Transverse colon (tissue), 4 donors: ENCODE measurements at regions not wholly inside any gene's neighbourhood (a gene's known extent, or its start where the extent isn't known, plus 50 kb on each side); places are given as distances from the start of the nearest gene placed in this dataset.

ENCODE experiments used
- DNase-seq: peaks from one replicate; pipeline ENCODE4 v3.0.0-alpha.2; 2019
- H3K27ac ChIP-seq, 4 donors: fragments of 200-600 bp; sonication (generic); 2 replicates each; pipeline ENCODE4 v1.5.1; 2016 to 2018; ENCODE audit warnings: inconsistent platforms in 4 of 4
- H3K27me3 ChIP-seq: fragments of 200-600 bp; sonication (generic); 2 replicates; pipeline ENCODE4 v1.5.1; 2017; ENCODE audit warnings: inconsistent platforms
- H3K36me3 ChIP-seq, 4 donors: fragments of 200-600 bp; sonication (generic); 2 replicates each; pipeline ENCODE4 v1.5.1; 2017 to 2019; ENCODE audit warnings: inconsistent platforms in 4 of 4
- H3K4me1 ChIP-seq, 4 donors: fragments of 200-600 bp; sonication (generic); 2 replicates each; pipeline ENCODE4 v1.5.1; 2017 to 2020; ENCODE audit warnings: inconsistent platforms in 4 of 4
- H3K4me3 ChIP-seq, 4 donors: fragments of 200-600 bp; sonication (generic); 1 replicate in 1 of 4; 2 replicates in 3 of 4; pipeline versions ENCODE4 v1.5.1 to v1.6.1; 2017 to 2019; ENCODE audit warnings: inconsistent platforms in 4 of 4
- H3K9me3 ChIP-seq, 2 donors: fragments of 200-600 bp; sonication (generic); 2 replicates each; pipeline ENCODE4 v1.5.1; 2017 to 2019; ENCODE audit warnings: inconsistent platforms in 2 of 2
- CTCF ChIP-seq, 5 experiments: fragments of 200-600 bp in 3 of 5; fragments of 450-650 bp in 2 of 5; sonication (generic) in 3 of 5; IDR thresholded peaks; 1 replicate in 2 of 5; 2 replicates in 3 of 5; pipeline ENCODE4 v1.5.1; 2016 to 2017; ENCODE audit warnings: antibody characterized with exemption in 5 of 5, inconsistent platforms in 3 of 5, mild to moderate bottlenecking in 2 of 5, moderate library complexity in 1 of 5
- EP300 ChIP-seq: sonication (generic); formaldehyde crosslinking; IDR thresholded peaks from one replicate; pipeline ENCODE4 v1.6.1; 2017; ENCODE audit warnings: antibody characterized with exemption, low read depth
- POLR2A ChIP-seq: fragments of 450-650 bp; IDR thresholded peaks from one replicate; pipeline ENCODE4 v1.6.1; 2016; ENCODE audit warnings: antibody characterized with exemption, mild to moderate bottlenecking, moderate library complexity
- POLR2AphosphoS5 ChIP-seq, 3 donors: sonication (generic); formaldehyde crosslinking; IDR thresholded peaks; one replicate each; pipeline ENCODE4 v1.6.1; 2016; ENCODE audit warnings: antibody characterized with exemption in 3 of 3
- WGBS, 2 donors: methylation state at CpG; one replicate each; pipeline ENCODE4 v1.1.5; 2018; ENCODE audit warnings: low coverage in 1 of 2; 5-methylcytosine and 5-hydroxymethylcytosine counted together
- in situ Hi-C, 4 donors: fragments of 200-750 bp; cut with MboI; loops; one replicate each; pipeline versions ENCODE4 v1.15.0 to v1.15.1; 2017; ENCODE audit warnings: low sequenced_read_pairs in 3 of 4, low pct_ligation_motif_present in 1 of 4, low pct_unique_long_range_greater_than_20kb in 1 of 4
- intact Hi-C: fragments of 100-400 bp; cut with DNase I; formaldehyde crosslinking; loops from one replicate; pipeline ENCODE4 v1.15.1; 2023; ENCODE audit warnings: low total_unique reads

- in situ Hi-C loops, result loop anchor here in 1 of 4 donors (10.0 kb wide), 1 partner anchor 574 kb away; no protein-coding TSS in a partner anchor
- no peaks in the 10 kb centered on the region for H3K27me3 ChIP-seq
- no peak for TF ChIP-seq POLR2AphosphoS5 (IDR thresholded peaks at IDR 0.05)
- no peak for TF ChIP-seq EP300
- no peak for TF ChIP-seq CTCF (IDR thresholded peaks at IDR 0.05)
- no peak for TF ChIP-seq POLR2A
- intact Hi-C loops, result no loop called here
- no peaks in the 10 kb centered on the region for H3K4me1 ChIP-seq
- H3K4me3 ChIP-seq, result no peak overlapping the region
- DNase-seq, result no peak
- H3K27ac ChIP-seq, result no peak overlapping the region
- WGBS, 2 donors, result 55% methylated on average over 6 of the region's 6 CpGs; no CpG with 5 or more reads in 1 of the 2 donors
- H3K36me3 ChIP-seq, result no peaks in the 10 kb centered on the region
- H3K9me3 ChIP-seq, result no peaks in the 10 kb centered on the region
Observed at GRCh38 chr11:128261011-128261421, 326.3 kb downstream of the ETS1 start.

- WGBS, 2 donors, result 76 to 77% methylated on average over 3 of the region's 3 CpGs
- no peaks in the 10 kb centered on the region for H3K36me3 ChIP-seq
- no peaks in the 10 kb centered on the region for H3K27me3 ChIP-seq
- no peaks in the 10 kb centered on the region for H3K9me3 ChIP-seq
- in situ Hi-C loops, result loop anchor here in 1 of 4 donors (10.0 kb wide), 1 partner anchor 574 kb away; no protein-coding TSS in a partner anchor
- H3K4me3 ChIP-seq, result no peak overlapping the region
- H3K4me1 ChIP-seq, result no peaks in the 10 kb centered on the region
- no peak for DNase-seq
- no peak for TF ChIP-seq EP300
- no peak for TF ChIP-seq POLR2A
- no peak for TF ChIP-seq CTCF (IDR thresholded peaks at IDR 0.05)
- no peak for TF ChIP-seq POLR2AphosphoS5 (IDR thresholded peaks at IDR 0.05)
- no peak overlapping the region for H3K27ac ChIP-seq
- intact Hi-C loops, result no loop called here
Observed at GRCh38 chr11:128260398-128260797, 327.0 kb downstream of the ETS1 start.

- TF ChIP-seq CTCF (IDR thresholded peaks at IDR 0.05) (no peak), POLR2A (no peak), POLR2AphosphoS5 (IDR thresholded peaks at IDR 0.05) (no peak), EP300 (no peak)
- 74 to 100% methylated on average over 1 of the region's 1 CpG for whole genome bisulfite sequencing, 2 donors
- intact Hi-C loops, result no loop called here
- H3K27ac ChIP-seq, result no peak overlapping the region
- in situ Hi-C loops, result loop anchor here in 1 of 4 donors (10.0 kb wide), 1 partner anchor 575 kb away; no protein-coding TSS in a partner anchor
- H3K9me3 ChIP-seq, result no peaks in the 10 kb centered on the region
- H3K27me3 ChIP-seq, result no peaks in the 10 kb centered on the region
- no peaks in the 10 kb centered on the region for H3K36me3 ChIP-seq
- no peaks in the 10 kb centered on the region for H3K4me1 ChIP-seq
- no peak overlapping the region for H3K4me3 ChIP-seq
- no peak for DNase-seq
Observed at GRCh38 chr11:128259816-128260215, 327.5 kb downstream of the ETS1 start.

GRCh38 chr11:128254941-128255340, 332.4 kb downstream of the ETS1 start:
- in situ Hi-C loops, result no loop called here
- H3K9me3 ChIP-seq, result no peaks in the 10 kb centered on the region
- TF ChIP-seq EP300 (no peak), POLR2A (no peak), CTCF (IDR thresholded peaks at IDR 0.05) (no peak), POLR2AphosphoS5 (IDR thresholded peaks at IDR 0.05) (no peak)

More at GRCh38 chr11:128254941-128255340, 332.4 kb downstream of the ETS1 start:
- no peak for DNase-seq
- Histone ChIP-seq H3K27ac (no peak overlapping the region), H3K4me1 (no peaks in the 10 kb centered on the region), H3K36me3 (no peaks in the 10 kb centered on the region), H3K4me3 (no peak overlapping the region), H3K27me3 (no peaks in the 10 kb centered on the region)
- intact Hi-C loops, result no loop called here
